Uterus (tissue), 2 donors: ENCODE measurements at regions not wholly inside any gene's neighbourhood (a gene's known extent, or its start where the extent isn't known, plus 50 kb on each side); places are given as distances from the start of the nearest gene placed in this dataset.

Experiments
- POLR2A ChIP-seq, 2 donors: fragments of 450-650 bp; IDR thresholded peaks; one replicate each; pipeline ENCODE4 v1.6.1; 2016; ENCODE audit warnings: antibody characterized with exemption in 2 of 2, mild to moderate bottlenecking in 1 of 2, moderate library complexity in 1 of 2
- TF ChIP-seq, protein P1 (sequence below), 4 experiments: fragments of 200-600 bp in 2 of 4; fragments of 450-650 bp in 2 of 4; sonication (generic) in 2 of 4; IDR thresholded peaks; one replicate each; pipeline ENCODE4 v1.5.1; 2016 to 2019; ENCODE audit warnings: antibody characterized with exemption in 4 of 4, mild to moderate bottlenecking in 2 of 4, moderate library complexity in 1 of 4

DNA sequence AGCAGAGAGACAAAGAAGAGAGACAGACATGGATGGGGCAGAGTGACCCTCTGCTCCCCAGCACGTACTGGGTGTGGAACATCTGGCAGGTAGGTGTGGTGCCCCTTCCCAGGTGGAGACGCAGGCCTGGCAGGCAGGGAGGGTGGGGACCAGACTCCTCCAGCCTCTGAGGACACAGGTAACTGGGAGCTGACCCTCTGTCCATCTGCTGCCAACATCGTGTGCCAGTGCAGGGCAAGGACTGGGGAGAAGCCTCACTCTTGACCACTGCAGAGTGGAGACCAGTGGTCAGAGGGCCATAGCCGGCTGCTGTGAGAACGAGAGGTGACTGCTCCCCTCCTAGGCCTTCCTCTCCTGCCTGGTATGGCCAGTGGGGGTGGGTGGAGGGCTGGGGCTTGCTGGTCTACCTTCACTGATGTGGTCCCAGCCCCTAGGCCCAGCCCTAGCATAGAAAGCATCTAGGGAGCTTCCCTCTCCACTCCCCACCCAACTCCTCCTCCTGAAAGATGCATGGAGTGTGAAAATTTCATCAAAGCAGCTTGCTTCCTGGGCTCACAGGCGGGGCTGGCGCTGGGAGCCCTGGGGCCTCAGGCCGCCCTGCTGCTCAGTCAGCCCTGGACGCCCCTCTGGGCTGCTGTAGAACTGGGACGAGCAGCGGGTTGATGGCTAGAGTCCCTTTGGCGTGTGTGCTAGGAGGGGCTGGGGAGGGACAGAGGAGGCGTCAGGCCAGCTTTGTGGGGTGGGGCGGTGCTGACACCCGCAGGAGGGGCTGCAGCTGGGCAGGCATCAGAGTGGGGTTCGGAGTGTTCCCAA is 90.3 kb downstream of the PLXNA1 start:
- TF ChIP-seq, protein P1, sequence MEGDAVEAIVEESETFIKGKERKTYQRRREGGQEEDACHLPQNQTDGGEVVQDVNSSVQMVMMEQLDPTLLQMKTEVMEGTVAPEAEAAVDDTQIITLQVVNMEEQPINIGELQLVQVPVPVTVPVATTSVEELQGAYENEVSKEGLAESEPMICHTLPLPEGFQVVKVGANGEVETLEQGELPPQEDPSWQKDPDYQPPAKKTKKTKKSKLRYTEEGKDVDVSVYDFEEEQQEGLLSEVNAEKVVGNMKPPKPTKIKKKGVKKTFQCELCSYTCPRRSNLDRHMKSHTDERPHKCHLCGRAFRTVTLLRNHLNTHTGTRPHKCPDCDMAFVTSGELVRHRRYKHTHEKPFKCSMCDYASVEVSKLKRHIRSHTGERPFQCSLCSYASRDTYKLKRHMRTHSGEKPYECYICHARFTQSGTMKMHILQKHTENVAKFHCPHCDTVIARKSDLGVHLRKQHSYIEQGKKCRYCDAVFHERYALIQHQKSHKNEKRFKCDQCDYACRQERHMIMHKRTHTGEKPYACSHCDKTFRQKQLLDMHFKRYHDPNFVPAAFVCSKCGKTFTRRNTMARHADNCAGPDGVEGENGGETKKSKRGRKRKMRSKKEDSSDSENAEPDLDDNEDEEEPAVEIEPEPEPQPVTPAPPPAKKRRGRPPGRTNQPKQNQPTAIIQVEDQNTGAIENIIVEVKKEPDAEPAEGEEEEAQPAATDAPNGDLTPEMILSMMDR (IDR thresholded peaks at IDR 0.05) = no peak
- TF ChIP-seq POLR2A (IDR thresholded peaks at IDR 0.05) = no peak
